ENCODE measurements at regions not wholly inside any gene's neighbourhood (a gene's known extent, or its start where the extent isn't known, plus 50 kb on each side); places are given as distances from the start of the nearest gene placed in this dataset.

DNA sequence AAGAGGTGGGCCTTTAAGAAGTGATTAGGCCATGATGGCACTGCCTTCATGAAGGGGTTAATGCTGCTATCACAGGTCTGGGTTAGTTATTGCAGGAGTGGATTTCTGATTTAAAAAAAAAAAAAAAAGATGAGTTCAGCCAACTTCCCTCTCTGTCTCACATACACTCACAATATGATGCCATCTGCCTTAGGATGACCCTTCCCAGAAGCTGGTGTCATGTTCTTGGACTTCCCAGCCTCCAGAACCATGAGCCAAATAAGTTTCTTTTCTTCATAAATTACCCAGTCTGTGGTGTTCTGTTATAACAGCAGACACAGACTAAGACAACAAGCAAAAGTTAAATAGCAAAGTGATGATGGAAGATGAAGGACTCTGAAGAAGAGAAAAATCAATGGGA lies 179.7 kb upstream of the ETAA1 start:
- TF ChIP-seq POLR2AphosphoS5 (IDR thresholded peaks at IDR 0.05) (no peak), POLR2A (IDR thresholded peaks at IDR 0.05; ENCODE audit: low read depth) (no peak)

Measured in esophagus muscularis mucosa (tissue), 2 donors.